K562 (cell line): ENCODE measurements at regions not wholly inside any gene's neighbourhood (a gene's known extent, or its start where the extent isn't known, plus 50 kb on each side); places are given as distances from the start of the nearest gene placed in this dataset.

Experiments
- BHLHE40 ChIP-seq: IDR thresholded peaks from 2 replicates; pipeline ENCODE4 v1.6.1; 2011; ENCODE audit warnings: low read length, improper control_type of control experiment
- BRCA1 ChIP-seq, 2 experiments: fragments of 450-650 bp in 1 of 2; sonication (generic) in 1 of 2; formaldehyde crosslinking in 1 of 2; IDR thresholded peaks; 2 replicates each; pipeline versions ENCODE4 v1.5.0 to v1.6.1; 2017 to 2020; ENCODE audit warnings: mild to moderate bottlenecking in 1 of 2, missing genetic modification reagents in 1 of 2
- CTCF ChIP-seq, 3 experiments: IDR thresholded peaks in 2 of 3; conservative IDR thresholded peaks in 1 of 3; 2 replicates each; pipeline ENCODE4 v1.5.1; 2011 to 2012; ENCODE audit warnings: low read length in 3 of 3, mild to moderate bottlenecking in 3 of 3, control low read depth in 2 of 3, improper control_type of control experiment in 1 of 3, inconsistent platforms in 1 of 3, low read depth in 1 of 3, mixed read lengths in 1 of 3, moderate library complexity in 1 of 3; ENCODE audit not compliant: insufficient read depth in 2 of 3
- DACH1 ChIP-seq: fragments of 450-650 bp; IDR thresholded peaks from 2 replicates; pipeline ENCODE4 v1.6.1; 2018; ENCODE audit not compliant: partially characterized antibody
- RAD21 ChIP-seq, 2 experiments: fragments of 250-450 bp in 1 of 2; fragments of 450-650 bp in 1 of 2; sonication (Bioruptor Pico) in 1 of 2; formaldehyde crosslinking in 1 of 2; IDR thresholded peaks in 1 of 2; conservative IDR thresholded peaks in 1 of 2; 2 replicates each; pipeline versions ENCODE4 v1.4.0 to v1.8.0; 2020 to 2022; ENCODE audit warnings: mild to moderate bottlenecking in 2 of 2, moderate library complexity in 1 of 2
- TARDBP ChIP-seq: fragments of 450-650 bp; IDR thresholded peaks from 2 replicates; pipeline ENCODE4 v1.6.1; 2016
- XRCC4 ChIP-seq: IDR thresholded peaks from one replicate; pipeline ENCODE4 v1.6.1; 2011; ENCODE audit not compliant: insufficient read depth, insufficient read length; ENCODE audit errors: extremely low read depth
- ZNF282 ChIP-seq: sonication (generic); formaldehyde crosslinking; IDR thresholded peaks from 2 replicates; pipeline ENCODE4 v1.8.1; 2023; ENCODE audit warnings: missing genetic modification reagents
- TF ChIP-seq, protein P1 (sequence below): fragments of 450-650 bp; IDR thresholded peaks from 2 replicates; pipeline ENCODE4 v1.7.0; 2016; ENCODE audit warnings: borderline replicate concordance

DNA sequence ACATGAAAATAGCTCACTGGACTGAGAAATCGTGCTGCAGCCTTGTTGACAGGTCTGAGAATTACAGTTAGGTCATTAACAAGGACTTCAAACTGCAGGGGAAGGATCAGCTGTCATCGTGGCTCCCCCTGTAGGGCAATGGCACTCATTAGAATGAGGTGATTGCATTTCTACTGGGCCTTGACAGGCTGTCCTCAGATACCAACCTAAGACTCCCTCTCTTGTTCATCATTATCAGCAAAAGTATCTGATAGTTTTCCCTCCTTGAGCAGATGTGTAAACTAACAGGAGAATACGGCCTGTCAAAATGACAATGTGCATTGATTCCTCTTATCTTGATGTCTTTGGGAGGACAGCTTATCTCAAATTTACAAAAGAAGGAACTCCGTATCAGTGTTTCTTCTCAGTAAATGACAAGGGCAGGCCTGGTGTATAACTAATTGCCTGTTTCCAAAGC lies 648.5 kb upstream of the LRRN3 start (continued):
- TF ChIP-seq CTCF (IDR thresholded peaks at IDR 0.05 in 2 of 3, conservative IDR thresholded peaks at IDR 0.05 in 1 of 3; ENCODE audit: insufficient read depth in 2 of 3, low read depth in 1 of 3, low read length in 3 of 3) (peak in 2 of 3 experiments; percentile 11 to 15; a peak in 1 of 6 replicates), XRCC4 (no peak), BRCA1 (IDR thresholded peaks at IDR 0.05) (no peak), BRCA1 (CRISPR knock-in tag; IDR thresholded peaks at IDR 0.05) (no peak), ZNF282 (no peak), TARDBP (no peak), RAD21 (CRISPR knock-in tag; conservative IDR thresholded peaks at IDR 0.05 in 1 of 2, IDR thresholded peaks at IDR 0.05 in 1 of 2) (peak in 1 of 2 experiments; percentile 37; a peak in 1 of 4 replicates), BHLHE40 (no peak), DACH1 (no peak)
- TF ChIP-seq, protein P1, sequence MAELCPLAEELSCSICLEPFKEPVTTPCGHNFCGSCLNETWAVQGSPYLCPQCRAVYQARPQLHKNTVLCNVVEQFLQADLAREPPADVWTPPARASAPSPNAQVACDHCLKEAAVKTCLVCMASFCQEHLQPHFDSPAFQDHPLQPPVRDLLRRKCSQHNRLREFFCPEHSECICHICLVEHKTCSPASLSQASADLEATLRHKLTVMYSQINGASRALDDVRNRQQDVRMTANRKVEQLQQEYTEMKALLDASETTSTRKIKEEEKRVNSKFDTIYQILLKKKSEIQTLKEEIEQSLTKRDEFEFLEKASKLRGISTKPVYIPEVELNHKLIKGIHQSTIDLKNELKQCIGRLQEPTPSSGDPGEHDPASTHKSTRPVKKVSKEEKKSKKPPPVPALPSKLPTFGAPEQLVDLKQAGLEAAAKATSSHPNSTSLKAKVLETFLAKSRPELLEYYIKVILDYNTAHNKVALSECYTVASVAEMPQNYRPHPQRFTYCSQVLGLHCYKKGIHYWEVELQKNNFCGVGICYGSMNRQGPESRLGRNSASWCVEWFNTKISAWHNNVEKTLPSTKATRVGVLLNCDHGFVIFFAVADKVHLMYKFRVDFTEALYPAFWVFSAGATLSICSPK = no peak
